Left ventricle myocardium superior (tissue), 1 donor: ENCODE measurements at regions not wholly inside any gene's neighbourhood (a gene's known extent, or its start where the extent isn't known, plus 50 kb on each side); places are given as distances from the start of the nearest gene placed in this dataset.
"Not testable (repeated sequence)": the region's sequence is repeated elsewhere in the genome, so short reads cannot be mapped to it uniquely, and the experiment has no call there.

Source experiments
- ATAC-seq: fragments of 200-7000 bp; cut with Tn5 transposase; one replicate; pipeline ENCODE4 v1.9.1; 2020; ENCODE audit warnings: mild to moderate bottlenecking, moderate library complexity
- DNase-seq: peaks from one replicate; pipeline ENCODE4 v3.0.0-alpha.2; 2020
- intact Hi-C: fragments of 100-400 bp; cut with micrococcal nuclease; formaldehyde crosslinking; loops from one replicate; pipeline ENCODE4 v1.11.0; 2022
- donor health status: DM: no; HTN: yes; CAD: no; lungs with severe emphysema.

GRCh38 chr2:129833465-129833864 lies 146.0 kb upstream of the RAB6C start:
- intact Hi-C loops, ATAC-seq, DNase-seq: not testable (repeated sequence)

- intact Hi-C loops: no loop called here
- ATAC-seq: no peak
- DNase-seq: no peak
Observed at GRCh38 chr2:129847043-129847442, 132.4 kb upstream of the RAB6C start.

GRCh38 chr2:129849559-129850160 lies 129.8 kb upstream of the RAB6C start:
- ATAC-seq (peak; percentile 53), DNase-seq (no peak)
- intact Hi-C loops: no loop called here

- peak; percentile 91 for ATAC-seq
- intact Hi-C loops: no loop called here
Observed at GRCh38 chr2:129857200-129857599, 122.3 kb upstream of the RAB6C start.

GRCh38 chr2:129859175-129859574 lies 120.3 kb upstream of the RAB6C start:
- intact Hi-C loops: no loop called here
- DNase-seq: no peak
- no peak for ATAC-seq

More at GRCh38 chr2:129857200-129857599, 122.3 kb upstream of the RAB6C start:
- peak; percentile 52 for DNase-seq

GRCh38 chr2:129860088-129860487 lies 119.4 kb upstream of the RAB6C start:
- no peak for ATAC-seq
- intact Hi-C loops: no loop called here
- DNase-seq: no peak

GRCh38 chr2:129861666-129862288 lies 117.7 kb upstream of the RAB6C start:
- no peak for ATAC-seq
- no peak for DNase-seq
- intact Hi-C loops: no loop called here

- DNase-seq (no peak), ATAC-seq (no peak)
- intact Hi-C loops: no loop called here
Observed at GRCh38 chr2:129862668-129863067, 116.8 kb upstream of the RAB6C start.

GRCh38 chr2:129863350-129863749 lies 116.1 kb upstream of the RAB6C start:
- ATAC-seq: no peak
- intact Hi-C loops: no loop called here

GRCh38 chr2:129864719-129865118 lies 114.7 kb upstream of the RAB6C start:
- no peak for DNase-seq
- intact Hi-C loops: no loop called here
- ATAC-seq: no peak

More at GRCh38 chr2:129863350-129863749, 116.1 kb upstream of the RAB6C start:
- DNase-seq: no peak

GRCh38 chr2:129865976-129866375 lies 113.5 kb upstream of the RAB6C start:
- intact Hi-C loops: no loop called here
- no peak for ATAC-seq

GRCh38 chr2:129866391-129866790 lies 113.1 kb upstream of the RAB6C start:
- no peak for ATAC-seq
- intact Hi-C loops: no loop called here
- DNase-seq: no peak

More at GRCh38 chr2:129865976-129866375, 113.5 kb upstream of the RAB6C start:
- DNase-seq: no peak

GRCh38 chr2:129868151-129868550 lies 111.3 kb upstream of the RAB6C start:
- DNase-seq: no peak
- ATAC-seq: no peak
- intact Hi-C loops: no loop called here

- ATAC-seq (no peak), DNase-seq (no peak)
- intact Hi-C loops: no loop called here
Observed at GRCh38 chr2:129870685-129871241, 108.7 kb upstream of the RAB6C start.

GRCh38 chr2:129872446-129872845 lies 107.0 kb upstream of the RAB6C start:
- ATAC-seq (no peak), DNase-seq (no peak)
- intact Hi-C loops: no loop called here

- intact Hi-C loops: no loop called here
- ATAC-seq (peak; percentile 10), DNase-seq (no peak)
Observed at GRCh38 chr2:129876541-129876940, 102.9 kb upstream of the RAB6C start.

- intact Hi-C loops: no loop called here
- ATAC-seq (peak; percentile 96), DNase-seq (peak; percentile 94)
Observed at GRCh38 chr2:129877289-129877741, 102.2 kb upstream of the RAB6C start.

- peak; percentile 67 for ATAC-seq
- intact Hi-C loops: no loop called here
- DNase-seq: peak; percentile 44
Observed at GRCh38 chr2:129877795-129878775, 101.4 kb upstream of the RAB6C start.

- intact Hi-C loops: no loop called here
- ATAC-seq (no peak), DNase-seq (no peak)
Observed at GRCh38 chr2:129879614-129880180, 99.8 kb upstream of the RAB6C start.
